HuH-7 (cell line): ENCODE measurements at regions not wholly inside any gene's neighbourhood (a gene's known extent, or its start where the extent isn't known, plus 50 kb on each side); places are given as distances from the start of the nearest gene placed in this dataset.

Experiments used
- DNase-seq: peaks from one replicate; pipeline ENCODE4 v3.0.0; 2011; ENCODE audit warnings: low spot score

DNA sequence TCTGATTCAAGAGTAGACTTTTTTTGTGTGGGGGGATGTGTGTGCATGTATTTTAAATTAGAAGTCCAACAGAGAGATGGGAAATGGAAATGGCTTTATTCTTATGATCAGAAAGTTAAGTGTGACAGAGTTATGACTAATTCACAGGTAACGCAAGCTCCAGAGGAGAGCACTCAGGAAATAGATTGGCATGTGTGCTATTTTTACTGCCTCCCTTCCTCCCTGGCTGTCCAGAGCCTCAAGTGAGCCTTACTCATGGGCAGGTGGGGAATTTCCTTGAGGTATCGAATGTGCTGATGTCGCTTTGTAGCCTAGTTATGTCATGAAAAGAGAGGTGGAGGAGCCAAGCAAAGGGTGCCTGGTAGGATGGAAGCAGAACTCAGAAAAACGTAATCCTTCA, 70.3 kb upstream of the BDNF start:
- DNase-seq, result no peak

- DNase-seq, result no peak
These were observed 63.5 kb upstream of the BDNF start for GRCh38 chr11:27763736-27764135.

- no peak for DNase-seq
These were observed 61.1 kb upstream of the BDNF start for GRCh38 chr11:27761356-27761755.

GRCh38 chr11:27757953-27758352, 57.7 kb upstream of the BDNF start:
- DNase-seq, result no peak

- no peak for DNase-seq
These were observed 54.1 kb upstream of the BDNF start for GRCh38 chr11:27754035-27755017.
